HG02870 (cell line): ENCODE measurements at regions not wholly inside any gene's neighbourhood (a gene's known extent, or its start where the extent isn't known, plus 50 kb on each side); places are given as distances from the start of the nearest gene placed in this dataset.

Experiments
- ATAC-seq: cut with Tn5 transposase; IDR thresholded peaks from one replicate; pipeline ENCODE4 v1.9.1; 2021; ENCODE audit warnings: mild to moderate bottlenecking, moderate library complexity; ENCODE audit not compliant: unreplicated experiment

- no peak for ATAC-seq
Measured at GRCh38 chr13:107866032-107866940, 349.1 kb downstream of the LIG4 start.

- ATAC-seq: no peak
Measured at GRCh38 chr13:107865643-107866031, 349.7 kb downstream of the LIG4 start.

GRCh38 chr13:107865318-107865575 lies 350.1 kb downstream of the LIG4 start:
- no peak for ATAC-seq

GRCh38 chr13:107864543-107865317 lies 350.6 kb downstream of the LIG4 start:
- ATAC-seq: no peak

GRCh38 chr13:107860284-107860683 lies 355.1 kb downstream of the LIG4 start:
- no peak for ATAC-seq

- ATAC-seq: no peak
Measured at GRCh38 chr13:107854880-107855279, 360.5 kb downstream of the LIG4 start.

GRCh38 chr13:107852072-107852471 lies 363.3 kb downstream of the LIG4 start:
- ATAC-seq: no peak

- ATAC-seq: no peak
Measured at GRCh38 chr13:107851670-107852069, 363.7 kb downstream of the LIG4 start.

- no peak for ATAC-seq
Measured at GRCh38 chr13:107847406-107847805, 367.9 kb downstream of the LIG4 start.

GRCh38 chr13:107846642-107847041 lies 368.7 kb downstream of the LIG4 start:
- ATAC-seq: no peak

GRCh38 chr13:107845911-107846310 lies 369.4 kb downstream of the LIG4 start:
- ATAC-seq: no peak

- ATAC-seq: no peak
Measured at GRCh38 chr13:107843681-107844080, 371.7 kb downstream of the LIG4 start.

- no peak for ATAC-seq
Measured at GRCh38 chr13:107843281-107843680, 372.1 kb downstream of the LIG4 start.

GRCh38 chr13:107842562-107843180 lies 372.7 kb downstream of the LIG4 start:
- no peak for ATAC-seq

GRCh38 chr13:107838588-107839161 lies 376.7 kb downstream of the LIG4 start:
- no peak for ATAC-seq

- no peak for ATAC-seq
Measured at GRCh38 chr13:107836685-107837084, 378.7 kb downstream of the LIG4 start.

- no peak for ATAC-seq
Measured at GRCh38 chr13:107835339-107836018, 379.9 kb downstream of the LIG4 start.

- no peak for ATAC-seq
Measured at GRCh38 chr13:107834717-107835116, 380.6 kb downstream of the LIG4 start.

- ATAC-seq: no peak
Measured at GRCh38 chr13:107834281-107834680, 381.1 kb downstream of the LIG4 start.

GRCh38 chr13:107832500-107833100 lies 382.7 kb downstream of the LIG4 start:
- ATAC-seq: no peak
